ENCODE measurements at regions not wholly inside any gene's neighbourhood (a gene's known extent, or its start where the extent isn't known, plus 50 kb on each side); places are given as distances from the start of the nearest gene placed in this dataset.

DNA sequence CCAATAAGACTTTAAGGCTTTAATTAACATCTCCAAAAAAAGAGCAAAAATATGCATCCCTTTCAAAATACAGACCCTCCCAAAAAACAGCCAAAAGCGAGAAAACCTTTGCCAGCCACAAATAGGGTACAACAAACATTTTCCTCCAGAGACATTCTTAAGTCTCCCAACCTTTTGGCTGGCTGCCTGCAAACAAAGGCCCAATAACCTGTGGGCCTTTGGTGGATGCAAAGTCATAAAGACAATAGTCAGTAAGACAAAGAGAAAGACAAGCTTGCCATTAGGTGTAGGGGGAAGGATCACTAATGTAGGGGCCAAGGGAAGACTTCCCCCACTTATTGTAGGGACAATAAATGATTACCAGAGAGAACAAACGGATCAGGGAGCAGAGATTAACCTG lies 215.5 kb upstream of the ZFP42 start (continued):
- TF ChIP-seq ASH2L (IDR thresholded peaks at IDR 0.05; ENCODE audit: low read length): no peak

All from H1 (cell line).